H1 (cell line): ENCODE measurements at regions not wholly inside any gene's neighbourhood (a gene's known extent, or its start where the extent isn't known, plus 50 kb on each side); places are given as distances from the start of the nearest gene placed in this dataset.

ENCODE experiments used
- ASH2L ChIP-seq: fragments of 200-600, 300-600 bp; sonication (generic); IDR thresholded peaks from one replicate; pipeline ENCODE4 v1.7.1; 2017; ENCODE audit warnings: low read length
- CHD2 ChIP-seq: IDR thresholded peaks from 2 replicates; pipeline ENCODE4 v1.6.1; 2012; ENCODE audit warnings: low read length, improper control_type of control experiment
- EGR1 ChIP-seq: IDR thresholded peaks from 2 replicates; pipeline ENCODE4 v1.6.1; 2011; ENCODE audit warnings: low read depth, low read length, borderline replicate concordance
- JUN ChIP-seq: IDR thresholded peaks from 2 replicates; pipeline ENCODE4 v1.6.1; 2011; ENCODE audit warnings: low read depth, mild to moderate bottlenecking, improper control_type of control experiment, low read length
- JUND ChIP-seq: IDR thresholded peaks from 2 replicates; pipeline ENCODE4 v1.6.1; 2011; ENCODE audit warnings: mild to moderate bottlenecking, improper control_type of control experiment, low read length
- KDM4A ChIP-seq: IDR thresholded peaks from one replicate; pipeline ENCODE4 v1.7.1; 2012; ENCODE audit warnings: low read depth, mild to moderate bottlenecking, moderate library complexity, low read length, inconsistent platforms; ENCODE audit not compliant: severe bottlenecking
- MAFK ChIP-seq: IDR thresholded peaks from 2 replicates; pipeline ENCODE4 v1.6.1; 2012; ENCODE audit warnings: low read depth, mild to moderate bottlenecking, improper control_type of control experiment, low read length
- PHF8 ChIP-seq: fragments of 200-600 bp; sonication (generic); conservative IDR thresholded peaks from 2 replicates; pipeline ENCODE4 v1.7.1; 2012; ENCODE audit warnings: low read depth, mild to moderate bottlenecking, inconsistent platforms, low read length, moderate library complexity
- POLR2AphosphoS5 ChIP-seq: IDR thresholded peaks from 2 replicates; pipeline ENCODE4 v1.6.1; 2011; ENCODE audit warnings: low read depth, low read length
- RAD21 ChIP-seq, 2 experiments: IDR thresholded peaks in 1 of 2; conservative IDR thresholded peaks in 1 of 2; 2 replicates each; pipeline ENCODE4 v1.6.1; 2011; ENCODE audit warnings: low read depth in 2 of 2, low read length in 2 of 2, improper control_type of control experiment in 1 of 2, inconsistent platforms in 1 of 2, mild to moderate bottlenecking in 1 of 2, moderate library complexity in 1 of 2
- RFX5 ChIP-seq: IDR thresholded peaks from 2 replicates; pipeline ENCODE4 v1.6.1; 2011; ENCODE audit warnings: low read depth, low read length, improper control_type of control experiment, borderline replicate concordance
- SAP30 ChIP-seq: fragments of 300-600 bp; sonication (generic); IDR thresholded peaks from 2 replicates; pipeline ENCODE4 v1.7.1; 2012; ENCODE audit warnings: low read length, moderate library complexity, mild to moderate bottlenecking, inconsistent platforms; ENCODE audit not compliant: insufficient read depth, insufficient replicate concordance
- SP1 ChIP-seq: IDR thresholded peaks from 2 replicates; pipeline ENCODE4 v1.6.1; 2011; ENCODE audit warnings: low read depth, low read length
- SP4 ChIP-seq: IDR thresholded peaks from 2 replicates; pipeline ENCODE4 v1.6.1; 2012; ENCODE audit warnings: low read length, inconsistent platforms
- SRF ChIP-seq: IDR thresholded peaks from 2 replicates; pipeline ENCODE4 v1.6.1; 2011; ENCODE audit warnings: mild to moderate bottlenecking, low read depth, low read length, moderate library complexity
- SUZ12 ChIP-seq: fragments of 200-600 bp; sonication (generic); IDR thresholded peaks from 2 replicates; pipeline ENCODE4 v1.6.1; 2012; ENCODE audit warnings: mild to moderate bottlenecking, inconsistent platforms, low read length, moderate library complexity, mixed read lengths
- YY1 ChIP-seq: IDR thresholded peaks from 2 replicates; pipeline ENCODE4 v1.6.1; 2011; ENCODE audit warnings: low read depth, mild to moderate bottlenecking, low read length
- TF ChIP-seq, protein P1 (sequence below), 3 experiments: IDR thresholded peaks; 1 replicate in 2 of 3; 2 replicates in 1 of 3; pipeline versions ENCODE4 v1.5.1 to v1.6.1; 2011; ENCODE audit warnings: low read length in 3 of 3, mild to moderate bottlenecking in 3 of 3, inconsistent platforms in 2 of 3, low read depth in 1 of 3, moderate library complexity in 1 of 3; ENCODE audit not compliant: insufficient read depth in 1 of 3; ENCODE audit errors: control extremely low read depth in 1 of 3
- TF ChIP-seq, protein P2 (sequence below): IDR thresholded peaks from 2 replicates; pipeline ENCODE4 v1.6.1; 2012; ENCODE audit warnings: low read length, inconsistent platforms

DNA sequence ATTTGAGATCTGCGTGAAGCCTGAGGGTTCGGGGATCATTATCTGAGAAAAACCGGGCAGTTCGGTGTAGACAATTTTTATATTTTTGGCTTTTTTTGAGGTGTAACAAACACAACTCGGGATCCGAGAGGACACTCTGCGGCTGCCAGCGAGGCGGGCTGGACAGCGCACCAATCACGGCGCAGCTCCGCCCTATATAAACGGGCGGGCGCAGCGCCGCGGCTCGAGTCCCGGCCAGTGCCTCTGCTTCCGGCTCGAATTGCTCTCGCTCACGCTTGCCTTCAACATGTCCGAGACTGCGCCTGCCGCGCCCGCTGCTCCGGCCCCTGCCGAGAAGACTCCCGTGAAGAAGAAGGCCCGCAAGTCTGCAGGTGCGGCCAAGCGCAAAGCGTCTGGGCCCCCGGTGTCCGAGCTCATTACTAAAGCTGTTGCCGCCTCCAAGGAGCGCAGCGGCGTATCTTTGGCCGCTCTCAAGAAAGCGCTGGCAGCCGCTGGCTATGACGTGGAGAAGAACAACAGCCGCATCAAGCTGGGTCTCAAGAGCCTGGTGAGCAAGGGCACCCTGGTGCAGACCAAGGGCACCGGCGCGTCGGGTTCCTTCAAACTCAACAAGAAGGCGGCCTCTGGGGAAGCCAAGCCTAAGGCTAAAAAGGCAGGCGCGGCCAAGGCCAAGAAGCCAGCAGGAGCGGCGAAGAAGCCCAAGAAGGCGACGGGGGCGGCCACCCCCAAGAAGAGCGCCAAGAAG lies 69.0 kb downstream of the HFE start (continued):
- no peak for TF ChIP-seq SAP30
- TF ChIP-seq JUND, result no peak
- peak; percentile 96 for TF ChIP-seq POLR2AphosphoS5
- TF ChIP-seq, protein P1, sequence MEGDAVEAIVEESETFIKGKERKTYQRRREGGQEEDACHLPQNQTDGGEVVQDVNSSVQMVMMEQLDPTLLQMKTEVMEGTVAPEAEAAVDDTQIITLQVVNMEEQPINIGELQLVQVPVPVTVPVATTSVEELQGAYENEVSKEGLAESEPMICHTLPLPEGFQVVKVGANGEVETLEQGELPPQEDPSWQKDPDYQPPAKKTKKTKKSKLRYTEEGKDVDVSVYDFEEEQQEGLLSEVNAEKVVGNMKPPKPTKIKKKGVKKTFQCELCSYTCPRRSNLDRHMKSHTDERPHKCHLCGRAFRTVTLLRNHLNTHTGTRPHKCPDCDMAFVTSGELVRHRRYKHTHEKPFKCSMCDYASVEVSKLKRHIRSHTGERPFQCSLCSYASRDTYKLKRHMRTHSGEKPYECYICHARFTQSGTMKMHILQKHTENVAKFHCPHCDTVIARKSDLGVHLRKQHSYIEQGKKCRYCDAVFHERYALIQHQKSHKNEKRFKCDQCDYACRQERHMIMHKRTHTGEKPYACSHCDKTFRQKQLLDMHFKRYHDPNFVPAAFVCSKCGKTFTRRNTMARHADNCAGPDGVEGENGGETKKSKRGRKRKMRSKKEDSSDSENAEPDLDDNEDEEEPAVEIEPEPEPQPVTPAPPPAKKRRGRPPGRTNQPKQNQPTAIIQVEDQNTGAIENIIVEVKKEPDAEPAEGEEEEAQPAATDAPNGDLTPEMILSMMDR (IDR thresholded peaks at IDR 0.05; ENCODE audit: control extremely low read depth in 1 of 3, insufficient read depth in 1 of 3, low read depth in 1 of 3, low read length in 3 of 3), result no peak
- peak; percentile 90 for TF ChIP-seq SP1
- no peak for TF ChIP-seq RFX5
- TF ChIP-seq RAD21 (IDR thresholded peaks at IDR 0.05 in 1 of 2, conservative IDR thresholded peaks at IDR 0.05 in 1 of 2; ENCODE audit: low read depth in 2 of 2, low read length in 2 of 2), result 0 out of 4 replicates have a peak, but pooled peaks have one; percentile 2 to 9
- TF ChIP-seq ASH2L, result peak; percentile 59
- TF ChIP-seq EGR1, result 0 out of 2 replicates have a peak, but pooled peaks have one; percentile 5
- TF ChIP-seq YY1, result peak; percentile 69; the same call in 1 of the 2 replicates
- TF ChIP-seq SUZ12, result no peak
- TF ChIP-seq, protein P2, sequence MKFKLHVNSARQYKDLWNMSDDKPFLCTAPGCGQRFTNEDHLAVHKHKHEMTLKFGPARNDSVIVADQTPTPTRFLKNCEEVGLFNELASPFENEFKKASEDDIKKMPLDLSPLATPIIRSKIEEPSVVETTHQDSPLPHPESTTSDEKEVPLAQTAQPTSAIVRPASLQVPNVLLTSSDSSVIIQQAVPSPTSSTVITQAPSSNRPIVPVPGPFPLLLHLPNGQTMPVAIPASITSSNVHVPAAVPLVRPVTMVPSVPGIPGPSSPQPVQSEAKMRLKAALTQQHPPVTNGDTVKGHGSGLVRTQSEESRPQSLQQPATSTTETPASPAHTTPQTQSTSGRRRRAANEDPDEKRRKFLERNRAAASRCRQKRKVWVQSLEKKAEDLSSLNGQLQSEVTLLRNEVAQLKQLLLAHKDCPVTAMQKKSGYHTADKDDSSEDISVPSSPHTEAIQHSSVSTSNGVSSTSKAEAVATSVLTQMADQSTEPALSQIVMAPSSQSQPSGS, result peak; percentile 71
- TF ChIP-seq SRF, result peak; percentile 25; the same call in 1 of the 2 replicates
- TF ChIP-seq JUN, result no peak
- TF ChIP-seq MAFK, result no peak
- 0 out of 2 replicates have a peak, but pooled peaks have one; percentile 34 for TF ChIP-seq CHD2
- TF ChIP-seq KDM4A, result peak; percentile 47
- TF ChIP-seq SP4, result peak; percentile 83
- TF ChIP-seq PHF8, result peak; percentile 74
